Mesenchymal stem cell (in vitro differentiated cells and primary cell): ENCODE measurements at regions not wholly inside any gene's neighbourhood (a gene's known extent, or its start where the extent isn't known, plus 50 kb on each side); places are given as distances from the start of the nearest gene placed in this dataset.

Source experiments
- DNase-seq: peaks from one replicate; pipeline ENCODE4 v3.0.0-alpha.2; 2013
- H2AFZ ChIP-seq: one replicate; pipeline ENCODE4 v1.6.1; 2013; ENCODE audit warnings: low read depth, mild to moderate bottlenecking, control low read depth, inconsistent platforms, low read length, moderate library complexity
- H2AK5ac ChIP-seq: 2 replicates; pipeline ENCODE4 v1.6.1; 2013; ENCODE audit warnings: low read length, moderate library complexity, mild to moderate bottlenecking, inconsistent platforms; ENCODE audit not compliant: severe bottlenecking
- H2BK120ac ChIP-seq: one replicate; pipeline ENCODE4 v1.6.1; 2013; ENCODE audit warnings: low read depth, mild to moderate bottlenecking, inconsistent platforms, low read length, moderate library complexity
- H2BK12ac ChIP-seq, 2 experiments: one replicate each; pipeline ENCODE4 v1.6.1; 2013; ENCODE audit warnings: inconsistent platforms in 2 of 2, low read length in 2 of 2, mild to moderate bottlenecking in 2 of 2, moderate library complexity in 2 of 2, control low read depth in 1 of 2
- H2BK15ac ChIP-seq: one replicate; pipeline ENCODE4 v1.6.1; 2013; ENCODE audit warnings: mild to moderate bottlenecking, low read depth, inconsistent platforms; ENCODE audit not compliant: poor library complexity, severe bottlenecking
- H2BK5ac ChIP-seq: 2 replicates; pipeline ENCODE4 v1.6.1; 2013; ENCODE audit warnings: low read depth, mild to moderate bottlenecking, low read length, control low read depth, inconsistent platforms; ENCODE audit not compliant: poor library complexity, severe bottlenecking
- H3K14ac ChIP-seq, 2 experiments: one replicate each; pipeline ENCODE4 v1.6.1; 2013; ENCODE audit warnings: inconsistent platforms in 2 of 2, low read length in 2 of 2, control low read depth in 1 of 2, mild to moderate bottlenecking in 1 of 2, moderate library complexity in 1 of 2
- H3K18ac ChIP-seq, 2 experiments: one replicate each; pipeline ENCODE4 v1.6.1; 2013; ENCODE audit warnings: inconsistent platforms in 2 of 2, low read length in 2 of 2, control low read depth in 1 of 2, low read depth in 1 of 2, mild to moderate bottlenecking in 1 of 2
- H3K23ac ChIP-seq, 2 experiments: one replicate each; pipeline ENCODE4 v1.6.1; 2013; ENCODE audit warnings: inconsistent platforms in 2 of 2, low read length in 2 of 2, mild to moderate bottlenecking in 2 of 2, moderate library complexity in 2 of 2, control low read depth in 1 of 2
- H3K27ac ChIP-seq: 2 replicates; pipeline ENCODE4 v1.5.1; 2013; ENCODE audit warnings: mild to moderate bottlenecking, moderate library complexity, low read length, control low read depth, inconsistent platforms; ENCODE audit not compliant: poor library complexity, severe bottlenecking
- H3K27me3 ChIP-seq, 2 experiments: 2 replicates each; pipeline versions ENCODE4 v1.6.1 to v1.7.0; 2013; ENCODE audit warnings: low read length in 2 of 2, mild to moderate bottlenecking in 2 of 2, moderate library complexity in 2 of 2, control low read depth in 1 of 2, inconsistent platforms in 1 of 2; ENCODE audit not compliant: control insufficient read depth in 1 of 2, insufficient read depth in 1 of 2
- H3K36me3 ChIP-seq, 2 experiments: 2 replicates each; pipeline versions ENCODE4 v1.6.1 to v1.7.0; 2013; ENCODE audit warnings: low read length in 2 of 2, control low read depth in 1 of 2, inconsistent platforms in 1 of 2, low read depth in 1 of 2, mild to moderate bottlenecking in 1 of 2; ENCODE audit not compliant: insufficient read depth in 2 of 2, control insufficient read depth in 1 of 2
- H3K4ac ChIP-seq, 2 experiments: one replicate each; pipeline ENCODE4 v1.6.1; 2013; ENCODE audit warnings: inconsistent platforms in 2 of 2, low read length in 2 of 2, mild to moderate bottlenecking in 2 of 2, moderate library complexity in 2 of 2, control low read depth in 1 of 2, low read depth in 1 of 2
- H3K4me1 ChIP-seq: 2 replicates; pipeline ENCODE4 v1.6.1; 2013; ENCODE audit warnings: low read depth, low read length, control low read depth; ENCODE audit not compliant: control insufficient read depth, insufficient read depth
- H3K4me2 ChIP-seq: 2 replicates; pipeline ENCODE4 v1.6.1; 2013; ENCODE audit warnings: low read length, mild to moderate bottlenecking, inconsistent platforms; ENCODE audit not compliant: poor library complexity, severe bottlenecking
- H3K4me3 ChIP-seq, 2 experiments: 2 replicates each; pipeline versions ENCODE4 v1.5.1 to v1.7.0; 2013; ENCODE audit warnings: low read length in 2 of 2, mild to moderate bottlenecking in 2 of 2, control low read depth in 1 of 2, low read depth in 1 of 2; ENCODE audit not compliant: insufficient read depth in 1 of 2
- H3K79me1 ChIP-seq: replicated peaks from 2 replicates; pipeline ENCODE4 v1.6.1; 2013; ENCODE audit warnings: mild to moderate bottlenecking, control low read depth, low read length, inconsistent platforms; ENCODE audit not compliant: poor library complexity, severe bottlenecking
- H3K9ac ChIP-seq: 2 replicates; pipeline ENCODE4 v1.7.0; 2013; ENCODE audit warnings: mild to moderate bottlenecking, low read length, moderate library complexity
- H3K9me3 ChIP-seq: 2 replicates; pipeline ENCODE4 v1.7.0; 2013; ENCODE audit warnings: mild to moderate bottlenecking, low read length; ENCODE audit not compliant: control insufficient read depth
- H4K8ac ChIP-seq: one replicate; pipeline ENCODE4 v1.6.1; 2013; ENCODE audit warnings: inconsistent platforms, mild to moderate bottlenecking, low read length, moderate library complexity
- H4K91ac ChIP-seq: one replicate; pipeline ENCODE4 v1.6.1; 2013; ENCODE audit warnings: mild to moderate bottlenecking, low read length, inconsistent platforms
- WGBS: methylation state at CpG from one replicate; pipeline ENCODE4 v1.1.7; 2013; ENCODE audit warnings: mixed read lengths; 5-methylcytosine and 5-hydroxymethylcytosine counted together

- Histone ChIP-seq H3K4me2 (no peak overlapping the region), H4K91ac (no peak overlapping the region), H2AFZ (no peak overlapping the region), H2BK15ac (no peak overlapping the region), H3K14ac (no peak overlapping the region), H2BK5ac (no peak overlapping the region), H3K23ac (no peak overlapping the region), H3K4ac (no peak overlapping the region), H2BK12ac (no peak overlapping the region), H3K27ac (no peak overlapping the region), H3K36me3 (no peaks in the 10 kb centered on the region), H2AK5ac (no peak overlapping the region), H3K27me3 (peaks cover 0 to 3% of the 10 kb centered on the region in 2 experiments), H3K4me3 (no peak overlapping the region), H3K9ac (no peak overlapping the region), H3K18ac (no peak overlapping the region), H3K79me1 (no peaks in the 10 kb centered on the region), H3K4me1 (no peaks in the 10 kb centered on the region), H3K9me3 (no peaks in the 10 kb centered on the region), H2BK120ac (no peak overlapping the region), H4K8ac (no peak overlapping the region)
- no CpG with 5 or more reads among the region's 2 CpGs for WGBS
- no peak for DNase-seq
Observed at GRCh38 chr19:28526038-28526437, 686.9 kb downstream of the UQCRFS1 start.

DNA sequence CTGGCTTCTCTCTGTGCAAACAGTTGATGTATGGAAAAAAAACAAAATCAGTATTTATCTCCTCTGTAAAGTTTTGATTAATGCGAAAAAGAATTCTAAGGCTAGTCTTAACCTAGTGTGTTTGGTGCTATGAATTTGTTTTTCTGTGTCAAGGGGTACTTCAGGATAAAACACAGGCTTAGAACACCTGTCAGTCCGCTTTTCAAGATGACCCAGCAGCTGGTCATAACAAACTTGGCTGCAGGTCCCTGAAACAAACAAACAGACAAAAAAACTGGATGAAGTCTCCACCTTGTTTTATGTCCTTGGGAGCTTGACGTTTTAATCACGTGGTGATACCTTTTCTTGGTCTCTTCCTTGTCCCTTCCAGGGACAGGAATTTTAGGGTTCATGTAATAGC is 689.3 kb downstream of the UQCRFS1 start:
- H4K91ac ChIP-seq, result no peak overlapping the region
- H2AK5ac ChIP-seq, result no peak overlapping the region
- WGBS, result 65% methylated on average over 2 of the region's 4 CpGs

GRCh38 chr19:28522545-28522922 is 690.4 kb downstream of the UQCRFS1 start:
- 93% methylated on average over 8 of the region's 8 CpGs for WGBS
- no peak overlapping the region for H2BK15ac ChIP-seq
- H3K23ac ChIP-seq, result no peak overlapping the region
- H4K91ac ChIP-seq, result no peak overlapping the region
- no peak overlapping the region for H2AK5ac ChIP-seq
- no peak overlapping the region for H3K4ac ChIP-seq
- peaks cover 0 to 3% of the 10 kb centered on the region in 2 experiments for H3K27me3 ChIP-seq
- H3K9me3 ChIP-seq, result no peaks in the 10 kb centered on the region
- H2AFZ ChIP-seq, result no peak overlapping the region
- H4K8ac ChIP-seq, result no peak overlapping the region
- no peak for DNase-seq
- H3K9ac ChIP-seq, result no peak overlapping the region
- no peak overlapping the region for H3K27ac ChIP-seq
- no peak overlapping the region for H3K18ac ChIP-seq
- H3K4me3 ChIP-seq, result no peak overlapping the region
- H2BK120ac ChIP-seq, result no peak overlapping the region
- no peak overlapping the region for H3K4me2 ChIP-seq
- H2BK12ac ChIP-seq, result no peak overlapping the region
- H3K36me3 ChIP-seq, result no peaks in the 10 kb centered on the region
- no peak overlapping the region for H2BK5ac ChIP-seq
- H3K79me1 ChIP-seq, result no peaks in the 10 kb centered on the region
- no peak overlapping the region for H3K14ac ChIP-seq
- no peaks in the 10 kb centered on the region for H3K4me1 ChIP-seq

More for the DNA sequence above, 689.3 kb downstream of the UQCRFS1 start:
- H3K4me2 ChIP-seq, result no peak overlapping the region
- no peak overlapping the region for H2BK5ac ChIP-seq
- H3K9me3 ChIP-seq, result no peaks in the 10 kb centered on the region
- no peak overlapping the region for H3K9ac ChIP-seq
- H3K18ac ChIP-seq, result no peak overlapping the region
- peaks cover 0 to 3% of the 10 kb centered on the region in 2 experiments for H3K27me3 ChIP-seq
- H2BK120ac ChIP-seq, result no peak overlapping the region
- no peaks in the 10 kb centered on the region for H3K4me1 ChIP-seq
- no peak overlapping the region for H3K27ac ChIP-seq
- no peaks in the 10 kb centered on the region for H3K36me3 ChIP-seq
- no peaks in the 10 kb centered on the region for H3K79me1 ChIP-seq
- H3K23ac ChIP-seq, result no peak overlapping the region
- H2BK12ac ChIP-seq, result no peak overlapping the region
- H4K8ac ChIP-seq, result no peak overlapping the region
- no peak for DNase-seq
- H3K4me3 ChIP-seq, result no peak overlapping the region
- no peak overlapping the region for H3K14ac ChIP-seq
- no peak overlapping the region for H3K4ac ChIP-seq
- H2BK15ac ChIP-seq, result no peak overlapping the region
- H2AFZ ChIP-seq, result no peak overlapping the region

DNA sequence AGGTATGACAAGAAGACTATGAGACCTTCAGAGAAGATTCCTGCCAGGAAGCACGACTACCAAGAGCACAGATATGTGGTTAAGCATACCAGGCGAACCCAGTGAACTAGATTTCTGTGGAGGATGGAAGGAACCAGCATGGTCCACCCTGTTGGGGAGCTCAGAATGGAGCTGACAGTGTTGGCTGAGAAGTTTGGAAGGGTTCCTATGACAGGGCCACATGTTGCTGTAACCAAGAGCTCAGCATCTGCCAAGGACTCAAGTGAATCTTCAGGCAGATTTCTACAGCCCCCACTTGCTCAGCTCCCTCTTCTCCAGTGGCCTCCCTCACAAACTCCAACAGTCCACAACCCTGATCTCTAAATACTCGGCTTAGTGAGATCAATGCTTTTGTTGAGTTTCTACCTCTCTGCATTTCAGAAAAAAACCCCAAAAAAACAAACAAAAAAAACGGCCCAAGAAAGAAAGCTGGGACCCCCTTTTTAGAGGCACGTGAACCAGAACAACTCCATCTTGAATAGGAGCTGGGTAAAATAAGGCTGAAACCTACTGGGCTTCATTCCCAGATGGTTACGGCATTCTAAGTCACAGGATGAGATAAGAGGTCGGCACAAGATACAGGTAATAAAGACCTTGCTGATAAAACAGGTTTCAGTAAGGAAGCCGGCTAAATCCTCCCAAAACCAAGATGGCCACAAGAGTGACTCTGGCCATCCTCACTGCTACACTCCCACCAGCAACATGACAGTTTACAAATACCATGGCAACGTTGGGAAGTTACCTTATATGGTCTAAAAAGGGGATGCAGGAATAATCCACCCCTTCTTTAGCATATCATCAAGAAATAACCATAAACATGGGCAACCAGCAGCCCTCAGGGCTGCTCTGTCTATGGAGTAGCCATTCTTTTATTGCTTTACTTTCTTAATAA is 691.1 kb downstream of the UQCRFS1 start:
- no peaks in the 10 kb centered on the region for H3K9me3 ChIP-seq
- H3K23ac ChIP-seq, result no peak overlapping the region
- no peak overlapping the region for H3K4me3 ChIP-seq
- no peaks in the 10 kb centered on the region for H3K79me1 ChIP-seq
- H2BK12ac ChIP-seq, result no peak overlapping the region
- no peak overlapping the region for H4K91ac ChIP-seq
- H3K4ac ChIP-seq, result no peak overlapping the region
- no peak overlapping the region for H3K18ac ChIP-seq
- H3K9ac ChIP-seq, result no peak overlapping the region
- no peak overlapping the region for H3K4me2 ChIP-seq
- no peak overlapping the region for H2BK120ac ChIP-seq
- H3K4me1 ChIP-seq, result no peaks in the 10 kb centered on the region
- peaks cover 0 to 3% of the 10 kb centered on the region in 2 experiments for H3K27me3 ChIP-seq
- DNase-seq, result no peak
- H3K36me3 ChIP-seq, result no peaks in the 10 kb centered on the region
- H4K8ac ChIP-seq, result no peak overlapping the region
- no peak overlapping the region for H2BK15ac ChIP-seq
- WGBS, result 68% methylated on average over 9 of the region's 9 CpGs
- H3K27ac ChIP-seq, result no peak overlapping the region
- H2AFZ ChIP-seq, result no peak overlapping the region
- H2BK5ac ChIP-seq, result no peak overlapping the region
- H2AK5ac ChIP-seq, result no peak overlapping the region
- no peak overlapping the region for H3K14ac ChIP-seq
